GM21360 (cell line): ENCODE measurements at regions not wholly inside any gene's neighbourhood (a gene's known extent, or its start where the extent isn't known, plus 50 kb on each side); places are given as distances from the start of the nearest gene placed in this dataset.
"Not testable (repeated sequence)": the region's sequence is repeated elsewhere in the genome, so short reads cannot be mapped to it uniquely, and the experiment has no call there.

Source experiments
- ATAC-seq: cut with Tn5 transposase; IDR thresholded peaks from one replicate; pipeline ENCODE4 v1.9.1; 2021; ENCODE audit warnings: mild to moderate bottlenecking, moderate library complexity; ENCODE audit not compliant: unreplicated experiment

GRCh38 chr1:71345491-71345890 lies 264.7 kb upstream of the ZRANB2 start:
- no peak for ATAC-seq

DNA sequence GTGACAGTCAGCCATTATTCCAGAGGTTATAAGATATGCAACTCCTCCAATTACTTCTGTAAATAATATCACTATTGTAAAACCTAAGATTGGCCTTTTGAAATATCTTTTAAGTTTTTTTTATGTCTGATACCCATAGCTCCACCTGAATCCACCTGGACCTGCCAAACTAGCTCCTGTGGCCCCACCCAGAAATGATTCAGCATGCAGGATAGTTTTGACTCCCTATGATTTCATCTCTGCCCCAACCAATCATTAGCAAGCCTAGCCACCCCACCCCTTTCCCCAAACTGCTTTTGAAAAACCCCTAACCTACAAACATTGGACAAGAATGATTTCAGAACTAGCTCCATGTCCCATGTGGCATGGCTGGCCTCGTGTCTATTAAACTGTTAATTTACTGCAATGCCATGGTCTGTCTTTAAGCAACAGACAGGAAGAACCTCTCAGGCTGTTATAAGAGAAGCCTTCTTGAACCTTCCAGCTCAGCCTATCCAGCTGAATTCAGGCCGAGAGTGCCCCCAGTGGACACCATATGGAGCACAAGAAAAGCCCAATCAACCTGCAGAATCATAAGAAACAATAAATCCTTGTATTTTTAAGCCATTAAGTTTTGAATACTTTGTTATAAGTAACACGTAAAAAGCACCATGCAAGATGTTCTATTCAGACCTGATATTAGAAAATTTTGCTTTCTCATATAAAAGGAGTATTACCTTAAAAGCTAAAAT lies 263.0 kb upstream of the ZRANB2 start:
- no peak for ATAC-seq

GRCh38 chr1:71339238-71339637 lies 258.4 kb upstream of the ZRANB2 start:
- ATAC-seq = no peak

DNA sequence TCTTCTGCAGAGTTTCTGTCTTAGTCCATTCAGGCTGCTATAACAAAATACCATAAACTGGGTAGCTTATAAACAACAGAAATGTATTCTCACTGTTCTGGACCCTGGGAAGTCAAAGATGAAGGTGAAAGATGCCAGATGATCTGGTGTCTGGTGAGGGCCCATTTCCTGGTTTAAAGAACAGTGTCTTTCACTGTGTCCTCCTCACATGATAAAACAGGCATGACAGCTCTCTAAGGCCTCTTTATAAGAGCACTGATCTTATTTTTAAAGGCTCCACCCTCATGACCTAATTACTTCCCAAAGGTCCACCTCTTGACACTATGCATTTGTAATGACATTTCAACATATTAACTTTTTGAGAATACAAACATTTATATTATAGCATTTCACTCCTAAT lies 250.2 kb upstream of the ZRANB2 start:
- ATAC-seq = no peak

DNA sequence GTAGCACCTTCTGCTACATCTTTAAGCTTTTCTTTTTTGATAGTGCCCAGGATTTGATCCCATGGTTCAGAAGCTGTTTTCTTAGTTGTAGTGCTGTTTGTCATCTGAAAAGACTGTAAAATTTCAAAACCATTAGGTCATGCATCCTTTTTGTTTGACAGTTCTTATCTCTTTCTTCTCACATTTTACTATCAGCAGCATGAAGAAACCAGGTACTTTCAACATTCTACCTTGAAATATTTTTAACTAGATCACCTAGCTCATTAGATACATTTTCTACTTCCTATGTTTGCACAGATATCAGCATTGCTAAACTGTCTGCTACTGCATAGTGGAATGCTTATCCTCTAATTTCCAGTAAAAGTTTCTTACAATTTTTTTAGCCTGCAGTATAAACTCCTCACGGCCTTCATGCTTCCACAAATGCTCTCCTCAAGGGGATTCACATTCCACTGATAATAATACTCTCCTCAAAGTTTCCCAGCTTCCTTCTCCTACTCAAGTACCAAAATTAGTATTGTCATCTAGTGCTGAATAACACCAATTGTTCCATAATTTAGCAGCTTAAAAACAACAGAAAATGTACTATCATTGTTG lies 243.9 kb upstream of the ZRANB2 start:
- no peak for ATAC-seq

- no peak for ATAC-seq
Observed at GRCh38 chr1:71312545-71312944, 231.7 kb upstream of the ZRANB2 start.

DNA sequence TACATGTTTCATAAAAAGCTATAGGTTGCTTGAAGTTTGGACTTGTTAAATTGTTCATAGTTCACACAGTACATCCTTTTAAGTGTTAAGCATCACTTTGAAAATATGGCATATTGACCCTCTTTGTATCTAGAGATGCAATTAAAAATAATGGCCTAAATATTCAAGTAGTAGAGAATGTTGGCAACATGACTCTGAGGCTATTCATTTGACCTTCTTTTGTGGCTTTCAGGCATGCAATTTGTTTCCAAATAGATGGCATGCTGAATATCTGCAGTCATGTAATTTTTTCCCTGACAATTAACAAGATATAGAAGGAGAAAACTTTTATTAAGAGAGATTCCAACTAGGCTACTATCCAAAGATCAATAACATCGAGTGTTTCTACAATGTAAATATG lies 230.5 kb upstream of the ZRANB2 start:
- ATAC-seq = no peak

GRCh38 chr1:71307451-71307850 lies 226.6 kb upstream of the ZRANB2 start:
- peak; percentile 54 for ATAC-seq

DNA sequence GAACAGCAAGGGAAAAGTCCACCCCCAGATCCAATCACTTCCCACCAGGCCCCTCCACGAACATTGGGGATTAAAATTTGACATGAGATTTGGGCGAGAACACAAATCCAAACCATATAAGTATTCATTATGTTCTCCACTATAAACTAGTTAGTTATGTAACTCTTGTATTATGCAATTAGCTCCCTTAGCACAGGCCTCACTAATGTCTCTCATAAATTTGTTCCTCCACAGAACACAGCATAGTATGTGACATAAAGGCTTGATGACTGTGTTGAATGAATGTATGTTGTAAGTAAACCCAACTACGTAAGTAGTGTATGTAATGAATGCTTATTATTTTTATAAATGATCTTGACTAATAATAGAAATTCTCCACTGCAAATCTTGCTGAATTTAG lies 223.3 kb upstream of the ZRANB2 start:
- no peak for ATAC-seq

DNA sequence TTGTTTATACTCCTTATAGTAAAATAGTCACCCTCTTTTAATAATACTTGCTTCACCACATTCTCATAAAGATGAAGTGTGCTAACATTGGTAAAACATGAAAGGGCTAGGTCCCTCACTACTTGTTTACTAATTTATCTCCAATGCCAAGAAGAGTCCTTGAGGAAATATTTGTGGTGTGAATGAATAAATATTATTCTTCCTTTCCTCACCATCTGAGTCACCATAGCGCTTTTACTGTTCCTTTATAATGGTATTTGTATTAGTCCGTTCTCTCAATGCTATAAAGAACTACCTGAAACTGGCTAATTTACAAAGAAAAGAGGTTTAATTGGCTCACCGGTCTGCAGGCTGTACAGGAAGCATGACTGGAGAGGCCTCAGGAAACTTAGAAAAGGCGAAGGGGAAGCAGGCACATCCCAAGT lies 222.8 kb upstream of the ZRANB2 start:
- no peak for ATAC-seq

GRCh38 chr1:71298633-71299032 lies 217.8 kb upstream of the ZRANB2 start:
- ATAC-seq = no peak

GRCh38 chr1:71296551-71297134 lies 215.8 kb upstream of the ZRANB2 start:
- no peak for ATAC-seq

DNA sequence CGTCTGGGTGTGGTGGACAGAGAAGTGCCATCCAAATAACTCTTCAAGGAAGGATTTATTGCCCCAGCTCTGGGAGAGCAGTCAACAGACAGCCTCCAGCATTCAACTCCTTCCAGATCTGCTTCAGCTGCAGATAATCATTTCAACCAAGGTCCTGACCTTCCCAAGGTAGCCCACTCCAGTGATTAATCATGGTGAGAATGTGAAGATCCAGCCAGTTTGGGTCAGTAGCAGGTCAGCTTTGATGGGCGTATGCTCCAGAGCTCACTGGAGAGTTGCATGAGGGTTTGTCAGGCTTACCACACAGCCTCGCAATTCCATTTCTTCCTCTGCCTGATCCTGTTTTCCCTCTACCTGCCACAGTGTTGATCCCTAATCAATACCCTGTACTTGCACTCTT lies 214.5 kb upstream of the ZRANB2 start:
- ATAC-seq = no peak

- no peak for ATAC-seq
Observed at GRCh38 chr1:71294178-71294577, 213.3 kb upstream of the ZRANB2 start.

- ATAC-seq = no peak
Observed at GRCh38 chr1:71292203-71292602, 211.4 kb upstream of the ZRANB2 start.

DNA sequence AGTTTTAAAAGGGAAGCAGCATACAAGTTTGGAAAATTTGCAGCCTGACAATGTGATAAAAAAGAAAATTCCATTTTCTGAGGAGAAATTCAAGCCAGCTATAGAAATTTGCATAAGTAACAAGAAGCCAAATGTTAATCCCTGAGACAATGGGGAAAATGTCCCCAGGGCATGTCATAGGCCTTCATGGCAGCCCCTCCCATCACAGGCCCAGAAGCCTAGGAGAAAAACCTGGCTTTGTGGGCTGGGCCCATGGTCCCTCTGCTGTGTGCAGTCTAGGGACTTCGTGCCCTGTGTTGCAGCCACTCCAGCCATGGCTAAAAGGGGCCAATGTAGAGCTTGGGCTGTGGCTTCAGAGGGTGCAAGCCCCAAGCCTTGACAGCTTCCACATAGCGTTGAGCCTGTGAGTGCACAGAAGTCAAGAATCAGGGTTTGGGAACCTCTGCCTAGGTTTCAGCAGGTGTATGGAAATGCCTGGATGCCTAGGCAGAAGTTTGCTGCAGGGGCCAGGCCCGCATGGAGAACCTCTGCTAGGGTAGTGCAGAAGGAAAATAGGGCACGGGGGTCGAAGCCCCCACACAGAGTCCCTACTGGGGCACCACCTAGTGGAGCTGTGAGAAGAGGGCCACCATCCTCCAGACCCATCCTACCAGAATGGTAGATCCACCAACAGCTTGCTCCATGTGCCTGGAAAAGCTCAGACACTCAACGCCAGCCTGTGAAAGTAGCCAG lies 209.8 kb upstream of the ZRANB2 start:
- ATAC-seq = not testable (repeated sequence)

- no peak for ATAC-seq
Observed at GRCh38 chr1:71285529-71285928, 204.7 kb upstream of the ZRANB2 start.

GRCh38 chr1:71276466-71276865 lies 195.6 kb upstream of the ZRANB2 start:
- no peak for ATAC-seq

GRCh38 chr1:71273334-71273733 lies 192.5 kb upstream of the ZRANB2 start:
- no peak for ATAC-seq

- no peak for ATAC-seq
Observed at GRCh38 chr1:71270394-71270915, 189.6 kb upstream of the ZRANB2 start.

- no peak for ATAC-seq
Observed at GRCh38 chr1:71269818-71270217, 189.0 kb upstream of the ZRANB2 start.
